ENCODE measurements at regions not wholly inside any gene's neighbourhood (a gene's known extent, or its start where the extent isn't known, plus 50 kb on each side); places are given as distances from the start of the nearest gene placed in this dataset.
A peak's percentile ranks its signal among the peaks of the same experiment; 100 is the strongest.

DNA sequence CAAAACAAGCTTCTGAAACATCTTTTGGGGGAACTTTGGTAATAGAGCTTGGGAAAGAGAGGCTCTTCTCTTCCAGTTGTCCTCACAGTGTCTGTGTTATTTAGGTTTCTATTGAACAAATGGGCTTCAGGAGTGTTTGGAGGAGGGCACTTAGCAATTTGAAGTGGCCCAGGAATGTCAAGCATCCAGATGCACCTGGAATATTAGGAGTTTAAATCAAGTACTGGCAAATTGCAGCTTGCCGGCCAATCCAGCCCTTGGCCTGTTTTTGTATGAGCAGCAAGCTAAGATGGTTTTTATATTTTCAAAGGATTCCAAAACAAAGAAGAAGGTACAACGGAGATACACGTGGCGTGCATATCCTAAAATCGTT is 94.7 kb downstream of the CCDC185 start:
- Mint-ChIP-seq H3K27ac (no peak overlapping the region), H3K36me3 (no peaks in the 10 kb centered on the region), H3K27me3 (ENCODE audit: low read depth in 3 of 3) (peaks cover 5 to 15% (median 11%) of the 10 kb centered on the region in 3 donors), H3K4me3 (no peak overlapping the region), H3K9me3 (peaks cover 0 to 5% (median 3%) of the 10 kb centered on the region in 7 donors), H3K4me1 (peaks cover 2% of the 10 kb centered on the region)
- no peak for DNase-seq
- peaks cover 0 to 4% of the 10 kb centered on the region in 2 donors for H3K9me3 ChIP-seq (replicated peaks in 1 of 2; ENCODE audit: control insufficient read depth in 1 of 2, insufficient read depth in 1 of 2, low read length in 2 of 2)
- no peaks in the 10 kb centered on the region for H3K36me3 ChIP-seq (replicated peaks in 1 of 2; ENCODE audit: control insufficient read depth in 1 of 2, insufficient read depth in 2 of 2, low read length in 2 of 2)
- H3K27me3 ChIP-seq (ENCODE audit: control insufficient read depth in 2 of 2, insufficient read depth in 2 of 2, low read length in 2 of 2): peaks cover 0 to 3% of the 10 kb centered on the region in 2 donors
- 97% methylated on average over 5 of the region's 5 CpGs for WGBS (ENCODE audit: insufficient coverage)
- no peaks in the 10 kb centered on the region for H3K79me2 ChIP-seq (ENCODE audit: insufficient read depth, low read length)
- no peak overlapping the region for H3K4me2 ChIP-seq (replicated peaks; ENCODE audit: extremely low read depth, low read length, poor library complexity, severe bottlenecking)
- no peak overlapping the region for H3K4me3 ChIP-seq (replicated peaks in 1 of 3; ENCODE audit: low read depth in 2 of 3, low read length in 3 of 3)
- peaks cover 1 to 2% of the 10 kb centered on the region in 2 donors for H3K4me1 ChIP-seq (ENCODE audit: control insufficient read depth in 1 of 2, insufficient read depth in 2 of 2, low read length in 2 of 2)
- intact Hi-C loops (cut with micrococcal nuclease): no loop called here
- no peak overlapping the region for H3K27ac ChIP-seq (ENCODE audit: low read depth in 1 of 2, low read length in 2 of 2)
- H3K9ac ChIP-seq (ENCODE audit: insufficient read depth, low read length, poor library complexity, severe bottlenecking): no peak overlapping the region
- TF ChIP-seq, protein P1, sequence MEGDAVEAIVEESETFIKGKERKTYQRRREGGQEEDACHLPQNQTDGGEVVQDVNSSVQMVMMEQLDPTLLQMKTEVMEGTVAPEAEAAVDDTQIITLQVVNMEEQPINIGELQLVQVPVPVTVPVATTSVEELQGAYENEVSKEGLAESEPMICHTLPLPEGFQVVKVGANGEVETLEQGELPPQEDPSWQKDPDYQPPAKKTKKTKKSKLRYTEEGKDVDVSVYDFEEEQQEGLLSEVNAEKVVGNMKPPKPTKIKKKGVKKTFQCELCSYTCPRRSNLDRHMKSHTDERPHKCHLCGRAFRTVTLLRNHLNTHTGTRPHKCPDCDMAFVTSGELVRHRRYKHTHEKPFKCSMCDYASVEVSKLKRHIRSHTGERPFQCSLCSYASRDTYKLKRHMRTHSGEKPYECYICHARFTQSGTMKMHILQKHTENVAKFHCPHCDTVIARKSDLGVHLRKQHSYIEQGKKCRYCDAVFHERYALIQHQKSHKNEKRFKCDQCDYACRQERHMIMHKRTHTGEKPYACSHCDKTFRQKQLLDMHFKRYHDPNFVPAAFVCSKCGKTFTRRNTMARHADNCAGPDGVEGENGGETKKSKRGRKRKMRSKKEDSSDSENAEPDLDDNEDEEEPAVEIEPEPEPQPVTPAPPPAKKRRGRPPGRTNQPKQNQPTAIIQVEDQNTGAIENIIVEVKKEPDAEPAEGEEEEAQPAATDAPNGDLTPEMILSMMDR (IDR thresholded peaks at IDR 0.05): no peak
- H4K20me1 ChIP-seq (ENCODE audit: insufficient read depth, low read length): no peaks in the 10 kb centered on the region
- no peak overlapping the region for H2AFZ ChIP-seq (ENCODE audit: insufficient read depth, low read depth, low read length, poor library complexity, severe bottlenecking)

DNA sequence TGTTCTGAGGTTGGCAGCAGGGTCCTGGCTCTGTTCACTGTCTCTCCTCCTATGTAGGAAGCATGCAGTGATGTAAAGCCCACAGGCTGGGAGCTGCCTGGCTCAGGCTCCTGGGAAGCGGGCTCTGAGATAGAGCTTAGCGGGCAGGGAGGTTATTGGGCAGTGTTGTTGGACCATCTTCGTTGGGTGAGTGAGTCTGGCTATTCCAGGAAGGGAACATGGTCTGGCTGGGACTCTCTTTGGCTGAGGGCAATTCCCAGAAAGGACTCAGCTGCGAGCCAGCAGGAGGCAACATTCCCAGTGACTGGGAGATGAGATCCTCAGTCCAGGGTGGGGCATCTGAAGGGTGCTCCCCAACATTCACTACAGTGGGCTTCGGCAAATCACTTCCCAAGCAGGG is 96.2 kb downstream of the CCDC185 start:
- no peaks in the 10 kb centered on the region for H3K79me2 ChIP-seq (ENCODE audit: insufficient read depth, low read length)
- no peak overlapping the region for H3K4me3 ChIP-seq (replicated peaks in 1 of 3; ENCODE audit: low read depth in 2 of 3, low read length in 3 of 3)
- TF ChIP-seq, protein P1 (IDR thresholded peaks at IDR 0.05): no peak
- no peak overlapping the region for H3K9ac ChIP-seq (ENCODE audit: insufficient read depth, low read length, poor library complexity, severe bottlenecking)
- H4K20me1 ChIP-seq (ENCODE audit: insufficient read depth, low read length): no peaks in the 10 kb centered on the region
- no peak overlapping the region for H3K4me2 ChIP-seq (replicated peaks; ENCODE audit: extremely low read depth, low read length, poor library complexity, severe bottlenecking)
- H3K27me3 Mint-ChIP-seq (ENCODE audit: low read depth in 3 of 3): peaks cover 5 to 15% (median 9%) of the 10 kb centered on the region in 3 donors
- H3K4me3 Mint-ChIP-seq: no peak overlapping the region
- no peak overlapping the region for H3K27ac ChIP-seq (ENCODE audit: low read depth in 1 of 2, low read length in 2 of 2)
- H3K4me1 Mint-ChIP-seq: no peaks in the 10 kb centered on the region
- H3K9me3 Mint-ChIP-seq: peaks cover 0 to 9% (median 3%) of the 10 kb centered on the region in 7 donors
- intact Hi-C loops (cut with micrococcal nuclease): no loop called here
- H3K36me3 ChIP-seq (replicated peaks in 1 of 2; ENCODE audit: control insufficient read depth in 1 of 2, insufficient read depth in 2 of 2, low read length in 2 of 2): no peaks in the 10 kb centered on the region
- H3K9me3 ChIP-seq (replicated peaks in 1 of 2; ENCODE audit: control insufficient read depth in 1 of 2, insufficient read depth in 1 of 2, low read length in 2 of 2): peaks cover 0 to 4% of the 10 kb centered on the region in 2 donors
- H3K4me1 ChIP-seq (ENCODE audit: control insufficient read depth in 1 of 2, insufficient read depth in 2 of 2, low read length in 2 of 2): no peaks in the 10 kb centered on the region
- peaks cover 0 to 3% of the 10 kb centered on the region in 2 donors for H3K27me3 ChIP-seq (ENCODE audit: control insufficient read depth in 2 of 2, insufficient read depth in 2 of 2, low read length in 2 of 2)
- H2AFZ ChIP-seq (ENCODE audit: insufficient read depth, low read depth, low read length, poor library complexity, severe bottlenecking): no peak overlapping the region
- 100% methylated on average over 2 of the region's 5 CpGs for WGBS (ENCODE audit: insufficient coverage)
- H3K27ac Mint-ChIP-seq: peak overlapping the region in 1 of 7 donors; percentile 23
- DNase-seq: no peak
- no peaks in the 10 kb centered on the region for H3K36me3 Mint-ChIP-seq
